ENCODE measurements at regions not wholly inside any gene's neighbourhood (a gene's known extent, or its start where the extent isn't known, plus 50 kb on each side); places are given as distances from the start of the nearest gene placed in this dataset.

GRCh38 chr7:19919261-19920095 lies 146.1 kb upstream of the TMEM196 start:
- TF ChIP-seq EZH2phosphoT487 (conservative IDR thresholded peaks at IDR 0.05; ENCODE audit: low read length) (no peak), CTCF (IDR thresholded peaks at IDR 0.05; ENCODE audit: insufficient read depth, low read length, poor library complexity, severe bottlenecking) (no peak)
- Histone ChIP-seq H3K4me3 (ENCODE audit: insufficient read depth, low read length, poor library complexity, severe bottlenecking) (no peak overlapping the region), H3K9me3 (ENCODE audit: insufficient read depth, low read length) (no peaks in the 10 kb centered on the region), H3K4me2 (ENCODE audit: low read depth, low read length, poor library complexity, severe bottlenecking) (no peak overlapping the region), H3F3A (ENCODE audit: insufficient read depth) (no peaks in the 10 kb centered on the region), H4K20me1 (ENCODE audit: low read depth, low read length) (no peaks in the 10 kb centered on the region), H3K79me2 (ENCODE audit: insufficient read depth, low read length) (no peaks in the 10 kb centered on the region), H3K36me3 (ENCODE audit: low read length) (no peaks in the 10 kb centered on the region), H3K9ac (ENCODE audit: low read length) (no peak overlapping the region), H3K27me3 (ENCODE audit: low read length) (no peaks in the 10 kb centered on the region), H3K9me2 (replicated peaks; ENCODE audit: insufficient read depth, low read length) (no peaks in the 10 kb centered on the region), H3K27ac (ENCODE audit: low read depth, low read length) (no peak overlapping the region), H2AFZ (ENCODE audit: low read depth, low read length, severe bottlenecking) (no peak overlapping the region)

GRCh38 chr7:19916046-19916445 lies 142.6 kb upstream of the TMEM196 start:
- no peaks in the 10 kb centered on the region for H3K9me3 ChIP-seq (ENCODE audit: insufficient read depth, low read length)
- H3K27ac ChIP-seq (ENCODE audit: low read depth, low read length): no peak overlapping the region
- no peaks in the 10 kb centered on the region for H3F3A ChIP-seq (ENCODE audit: insufficient read depth)

GRCh38 chr7:19915596-19915995 lies 142.2 kb upstream of the TMEM196 start:
- no peak for TF ChIP-seq CTCF (IDR thresholded peaks at IDR 0.05; ENCODE audit: insufficient read depth, low read length, poor library complexity, severe bottlenecking)
- no peak for TF ChIP-seq EZH2phosphoT487 (conservative IDR thresholded peaks at IDR 0.05; ENCODE audit: low read length)
- Histone ChIP-seq H3K9me3 (ENCODE audit: insufficient read depth, low read length) (no peaks in the 10 kb centered on the region), H3K9ac (ENCODE audit: low read length) (no peak overlapping the region), H3K4me2 (ENCODE audit: low read depth, low read length, poor library complexity, severe bottlenecking) (no peak overlapping the region), H3K79me2 (ENCODE audit: insufficient read depth, low read length) (no peaks in the 10 kb centered on the region), H3K27ac (ENCODE audit: low read depth, low read length) (no peak overlapping the region), H4K20me1 (ENCODE audit: low read depth, low read length) (no peaks in the 10 kb centered on the region), H3K27me3 (ENCODE audit: low read length) (no peaks in the 10 kb centered on the region), H3F3A (ENCODE audit: insufficient read depth) (no peaks in the 10 kb centered on the region), H3K9me2 (replicated peaks; ENCODE audit: insufficient read depth, low read length) (no peaks in the 10 kb centered on the region), H3K36me3 (ENCODE audit: low read length) (no peaks in the 10 kb centered on the region), H2AFZ (ENCODE audit: low read depth, low read length, severe bottlenecking) (no peak overlapping the region), H3K4me3 (ENCODE audit: insufficient read depth, low read length, poor library complexity, severe bottlenecking) (no peak overlapping the region)

More at GRCh38 chr7:19916046-19916445, 142.6 kb upstream of the TMEM196 start:
- Histone ChIP-seq H3K4me3 (ENCODE audit: insufficient read depth, low read length, poor library complexity, severe bottlenecking) (no peak overlapping the region), H3K36me3 (ENCODE audit: low read length) (no peaks in the 10 kb centered on the region), H3K9ac (ENCODE audit: low read length) (no peak overlapping the region), H3K9me2 (replicated peaks; ENCODE audit: insufficient read depth, low read length) (no peaks in the 10 kb centered on the region), H4K20me1 (ENCODE audit: low read depth, low read length) (no peaks in the 10 kb centered on the region), H3K27me3 (ENCODE audit: low read length) (no peaks in the 10 kb centered on the region), H2AFZ (ENCODE audit: low read depth, low read length, severe bottlenecking) (no peak overlapping the region), H3K79me2 (ENCODE audit: insufficient read depth, low read length) (no peaks in the 10 kb centered on the region), H3K4me2 (ENCODE audit: low read depth, low read length, poor library complexity, severe bottlenecking) (no peak overlapping the region)
- TF ChIP-seq EZH2phosphoT487 (conservative IDR thresholded peaks at IDR 0.05; ENCODE audit: low read length) (no peak), CTCF (IDR thresholded peaks at IDR 0.05; ENCODE audit: insufficient read depth, low read length, poor library complexity, severe bottlenecking) (no peak)

Data from SU-DHL-6 (cell line).